Left cardiac atrium (tissue), 4 donors: ENCODE measurements at regions not wholly inside any gene's neighbourhood (a gene's known extent, or its start where the extent isn't known, plus 50 kb on each side); places are given as distances from the start of the nearest gene placed in this dataset.
"Not testable (repeated sequence)": the region's sequence is repeated elsewhere in the genome, so short reads cannot be mapped to it uniquely, and the experiment has no call there.

ENCODE experiments used
- ATAC-seq, 2 donors: fragments of 200-7000 bp; cut with Tn5 transposase; one replicate each; pipeline ENCODE4 v1.9.1; 2020; ENCODE audit warnings: mild to moderate bottlenecking in 2 of 2, moderate library complexity in 2 of 2
- DNase-seq: peaks from one replicate; pipeline ENCODE4 v3.0.0-alpha.2; 2020
- intact Hi-C, 2 donors: fragments of 100-400 bp; cut with DNase I; formaldehyde crosslinking; loops; one replicate each; pipeline versions ENCODE4 v1.14.1 to v1.15.1; 2022 to 2023
- donor health status: DM: no; HTN: yes; CAD: no.
- donor health status: DM: no; HTN: yes; CAD: no; lungs with severe emphysema.
- donor health status: DM: yes; HTN: yes; CAD: no.
- donor health status: Dilated cardiomyopathy.

GRCh38 chrX:39068634-39069033 lies 267.4 kb downstream of the MID1IP1 start:
- ATAC-seq, intact Hi-C loops, DNase-seq: not testable (repeated sequence)

GRCh38 chrX:39070009-39070408 lies 268.8 kb downstream of the MID1IP1 start:
- no peak for ATAC-seq
- intact Hi-C loops = no loop called here
- no peak for DNase-seq

- intact Hi-C loops = no loop called here
- DNase-seq (no peak), ATAC-seq (no peak)
Measured at GRCh38 chrX:39073131-39073530, 271.9 kb downstream of the MID1IP1 start.

GRCh38 chrX:39096599-39096998 lies 295.3 kb downstream of the MID1IP1 start:
- ATAC-seq (no peak), DNase-seq (no peak)
- intact Hi-C loops = no loop called here

GRCh38 chrX:39104745-39105144 lies 303.5 kb downstream of the MID1IP1 start:
- no peak for ATAC-seq
- intact Hi-C loops = no loop called here
- DNase-seq = no peak

- ATAC-seq = no peak
- intact Hi-C loops = no loop called here
- DNase-seq = no peak
Measured at GRCh38 chrX:39112143-39112542, 310.9 kb downstream of the MID1IP1 start.

GRCh38 chrX:39115166-39115565 lies 313.9 kb downstream of the MID1IP1 start:
- ATAC-seq = no peak
- no peak for DNase-seq
- intact Hi-C loops = no loop called here

- intact Hi-C loops = no loop called here
- no peak for ATAC-seq
- DNase-seq = no peak
Measured at GRCh38 chrX:39117101-39117500, 315.8 kb downstream of the MID1IP1 start.

GRCh38 chrX:39121903-39122302 lies 320.6 kb downstream of the MID1IP1 start:
- DNase-seq (no peak), ATAC-seq (no peak)
- intact Hi-C loops = no loop called here

GRCh38 chrX:39125834-39126233 lies 324.6 kb downstream of the MID1IP1 start:
- DNase-seq (no peak), ATAC-seq (no peak)
- intact Hi-C loops = no loop called here

- ATAC-seq = no peak
- intact Hi-C loops = no loop called here
- DNase-seq = no peak
Measured at GRCh38 chrX:39133971-39134370, 332.7 kb downstream of the MID1IP1 start.

- intact Hi-C loops = no loop called here
- no peak for DNase-seq
- ATAC-seq = no peak
Measured at GRCh38 chrX:39137363-39137954, 336.2 kb downstream of the MID1IP1 start.

- DNase-seq (no peak), ATAC-seq (no peak)
- intact Hi-C loops = loop anchor here in 1 of 2 donors (10.0 kb wide), 1 partner anchor 376 kb away; no protein-coding TSS in a partner anchor
Measured at GRCh38 chrX:39140581-39140980, 339.3 kb downstream of the MID1IP1 start.

- no peak for ATAC-seq
- intact Hi-C loops = loop anchor here in 1 of 2 donors (10.0 kb wide), 1 partner anchor 380 kb away; no protein-coding TSS in a partner anchor
- DNase-seq = no peak
Measured at GRCh38 chrX:39144323-39144722, 343.1 kb downstream of the MID1IP1 start.

GRCh38 chrX:39144956-39145355 lies 343.7 kb downstream of the MID1IP1 start:
- no peak for DNase-seq
- peak in 1 of 2 donors; percentile 23 for ATAC-seq
- intact Hi-C loops = loop anchor here in 1 of 2 donors (10.0 kb wide), 1 partner anchor 380 kb away; no protein-coding TSS in a partner anchor

- ATAC-seq (no peak), DNase-seq (no peak)
- intact Hi-C loops = loop anchor here in 1 of 2 donors (10.0 kb wide), 1 partner anchor 381 kb away; no protein-coding TSS in a partner anchor
Measured at GRCh38 chrX:39145859-39146258, 344.6 kb downstream of the MID1IP1 start.

- DNase-seq (peak; percentile 73), ATAC-seq (peak; percentile 67 to 74)
- intact Hi-C loops = loop anchor here in 1 of 2 donors (10.0 kb wide), 1 partner anchor 385 kb away; no protein-coding TSS in a partner anchor
Measured at GRCh38 chrX:39149761-39150160, 348.5 kb downstream of the MID1IP1 start.

- intact Hi-C loops = no loop called here
- no peak for DNase-seq
- ATAC-seq = no peak
Measured at GRCh38 chrX:39150220-39150619, 349.0 kb downstream of the MID1IP1 start.

GRCh38 chrX:39150621-39151020 lies 349.4 kb downstream of the MID1IP1 start:
- ATAC-seq = no peak
- intact Hi-C loops = no loop called here
- no peak for DNase-seq

GRCh38 chrX:39152106-39152649 lies 350.9 kb downstream of the MID1IP1 start:
- DNase-seq (peak; percentile 32), ATAC-seq (peak in 1 of 2 donors; percentile 19)
- intact Hi-C loops = no loop called here

GRCh38 chrX:39156051-39156450 lies 354.8 kb downstream of the MID1IP1 start:
- intact Hi-C loops = no loop called here
- ATAC-seq (no peak), DNase-seq (no peak)
